ENCODE measurements at regions not wholly inside any gene's neighbourhood (a gene's known extent, or its start where the extent isn't known, plus 50 kb on each side); places are given as distances from the start of the nearest gene placed in this dataset.
"Not testable (repeated sequence)": the region's sequence is repeated elsewhere in the genome, so short reads cannot be mapped to it uniquely, and the experiment has no call there.

DNA sequence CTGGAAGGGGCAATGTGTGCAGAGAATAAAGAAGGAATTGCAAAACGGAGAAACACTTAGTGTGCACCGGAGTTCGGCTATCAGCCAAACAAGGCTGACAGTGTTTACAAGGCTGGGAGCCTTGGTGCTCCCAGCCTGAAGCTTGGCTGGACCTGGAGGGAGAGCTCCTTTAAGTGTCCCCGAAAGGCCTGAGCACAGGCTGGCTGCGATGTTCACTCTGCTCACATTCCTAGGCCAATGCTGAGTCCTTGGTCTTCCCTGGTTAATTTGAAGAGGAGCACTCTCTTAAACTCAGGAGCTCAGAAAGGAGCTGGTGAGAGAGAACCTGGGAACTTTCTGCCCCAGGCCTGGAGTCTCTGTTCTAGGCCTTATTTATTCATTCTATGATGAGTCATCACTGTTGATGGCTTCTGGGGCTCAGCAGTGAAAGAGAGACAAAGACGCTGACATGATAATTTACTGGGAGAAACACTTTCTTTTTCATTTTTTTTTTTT lies 88.6 kb upstream of the MYO10 start:
- CTCF ChIA-PET: interaction anchor here (0.7 kb wide), 1 partner anchor 33 kb away, joined by 3 read pairs; no protein-coding TSS in a partner anchor
- no peak for DNase-seq (ENCODE audit: low read depth, low spot score)
- H3K4me3 ChIP-seq (ENCODE audit: low read depth, low read length): no peak overlapping the region
- TF ChIP-seq, protein P1, sequence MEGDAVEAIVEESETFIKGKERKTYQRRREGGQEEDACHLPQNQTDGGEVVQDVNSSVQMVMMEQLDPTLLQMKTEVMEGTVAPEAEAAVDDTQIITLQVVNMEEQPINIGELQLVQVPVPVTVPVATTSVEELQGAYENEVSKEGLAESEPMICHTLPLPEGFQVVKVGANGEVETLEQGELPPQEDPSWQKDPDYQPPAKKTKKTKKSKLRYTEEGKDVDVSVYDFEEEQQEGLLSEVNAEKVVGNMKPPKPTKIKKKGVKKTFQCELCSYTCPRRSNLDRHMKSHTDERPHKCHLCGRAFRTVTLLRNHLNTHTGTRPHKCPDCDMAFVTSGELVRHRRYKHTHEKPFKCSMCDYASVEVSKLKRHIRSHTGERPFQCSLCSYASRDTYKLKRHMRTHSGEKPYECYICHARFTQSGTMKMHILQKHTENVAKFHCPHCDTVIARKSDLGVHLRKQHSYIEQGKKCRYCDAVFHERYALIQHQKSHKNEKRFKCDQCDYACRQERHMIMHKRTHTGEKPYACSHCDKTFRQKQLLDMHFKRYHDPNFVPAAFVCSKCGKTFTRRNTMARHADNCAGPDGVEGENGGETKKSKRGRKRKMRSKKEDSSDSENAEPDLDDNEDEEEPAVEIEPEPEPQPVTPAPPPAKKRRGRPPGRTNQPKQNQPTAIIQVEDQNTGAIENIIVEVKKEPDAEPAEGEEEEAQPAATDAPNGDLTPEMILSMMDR (IDR thresholded peaks at IDR 0.05; ENCODE audit: insufficient read depth, low read length, missing control alignments): no peak
- POLR2A ChIA-PET: no interaction called here

DNA sequence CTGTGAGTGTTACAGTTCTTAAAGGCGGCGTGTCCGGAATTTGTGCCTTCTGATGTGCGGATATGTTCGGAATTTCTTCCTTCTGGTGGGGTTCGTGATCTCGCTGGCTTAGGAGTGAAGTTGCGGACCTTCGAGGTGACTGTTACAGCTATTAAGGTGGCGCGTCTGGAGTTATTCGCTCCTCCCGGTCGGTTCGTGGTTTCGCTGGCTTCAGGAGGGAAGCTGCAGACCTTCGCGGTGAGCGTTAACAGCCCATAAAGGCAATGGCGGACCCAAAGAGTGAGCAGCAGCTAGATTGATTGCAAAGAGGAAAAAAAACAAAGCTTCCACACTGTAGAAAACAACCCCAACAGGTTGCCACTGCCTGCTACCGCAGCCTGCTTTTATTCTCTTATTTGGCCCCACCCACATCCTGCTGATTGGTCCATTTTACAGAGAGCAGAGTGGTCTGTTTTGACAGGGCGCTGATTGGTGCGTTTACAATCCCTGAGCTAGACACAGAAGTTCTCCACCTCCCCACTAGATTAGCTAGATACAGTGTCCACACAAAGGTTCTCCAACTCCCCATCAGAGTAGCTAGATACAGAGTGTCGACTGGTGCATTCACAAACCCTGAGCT lies 95.7 kb upstream of the MYO10 start:
- H3K4me3 ChIP-seq (ENCODE audit: low read depth, low read length); DNase-seq (ENCODE audit: low read depth, low spot score); POLR2A ChIA-PET: not testable (repeated sequence)
- CTCF ChIA-PET: interaction anchor here (1.1 kb wide), 1 partner anchor 11 kb away, joined by 3 read pairs; no protein-coding TSS in a partner anchor

DNA sequence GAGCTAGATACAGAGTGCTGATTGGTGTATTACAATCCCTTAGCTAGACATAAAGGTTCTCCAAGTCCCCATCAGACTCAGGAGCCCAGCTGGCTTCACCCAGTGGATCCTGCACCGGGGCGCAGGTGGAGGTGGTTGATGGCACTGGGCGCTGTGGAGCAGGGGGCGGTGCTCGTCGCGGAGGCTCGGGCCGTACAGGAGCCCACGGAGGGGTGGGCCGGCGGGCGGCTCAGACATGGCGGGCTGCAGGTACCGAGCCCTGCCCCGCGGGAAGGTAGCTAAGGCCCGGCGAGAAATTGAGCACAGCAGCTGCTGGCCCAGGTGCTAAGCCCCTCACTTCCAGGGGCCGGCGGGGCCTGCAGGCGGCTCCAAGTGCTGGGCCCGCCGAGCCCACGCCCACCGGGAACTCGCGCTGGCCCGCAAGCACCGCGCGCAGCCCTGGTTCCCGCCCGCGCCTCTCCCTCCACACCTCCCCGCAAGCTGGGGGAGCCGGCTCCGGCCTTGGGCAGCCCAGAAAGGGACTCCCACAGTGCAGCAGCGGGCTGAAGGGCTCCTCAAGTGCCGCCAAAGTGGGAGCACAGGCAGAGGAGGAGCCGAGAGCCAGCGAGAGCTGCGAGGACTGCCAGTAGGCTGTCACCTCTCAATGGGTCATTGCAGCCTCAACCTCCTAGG lies 96.4 kb upstream of the MYO10 start:
- CTCF ChIA-PET; H3K4me3 ChIP-seq (ENCODE audit: low read depth, low read length); POLR2A ChIA-PET; DNase-seq (ENCODE audit: low read depth, low spot score): not testable (repeated sequence)

DNA sequence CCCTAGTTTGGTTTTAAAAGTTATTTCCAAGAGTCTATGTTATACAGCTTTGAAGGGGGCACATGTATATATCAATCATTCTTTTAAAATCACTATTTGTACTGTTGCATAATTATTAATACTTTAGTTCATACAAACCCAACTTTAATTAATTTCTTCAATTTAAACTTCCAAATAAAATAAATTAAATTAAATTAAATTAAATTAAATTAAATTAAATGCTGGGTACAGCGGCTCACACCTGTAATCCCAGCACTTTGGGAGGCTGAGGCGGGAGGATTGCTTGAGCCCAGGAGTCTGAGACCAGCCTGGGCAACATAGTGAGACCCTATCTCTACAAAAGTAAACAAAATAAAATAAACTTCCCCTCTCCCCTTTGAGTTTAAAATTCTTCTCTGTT lies 98.9 kb upstream of the MYO10 start:
- CTCF ChIA-PET: interaction anchor here (1.5 kb wide), 1 partner anchor 155 kb away, joined by 4 read pairs; no protein-coding TSS in a partner anchor
- H3K4me3 ChIP-seq (ENCODE audit: low read depth, low read length); DNase-seq (ENCODE audit: low read depth, low spot score); POLR2A ChIA-PET: not testable (repeated sequence)

DNA sequence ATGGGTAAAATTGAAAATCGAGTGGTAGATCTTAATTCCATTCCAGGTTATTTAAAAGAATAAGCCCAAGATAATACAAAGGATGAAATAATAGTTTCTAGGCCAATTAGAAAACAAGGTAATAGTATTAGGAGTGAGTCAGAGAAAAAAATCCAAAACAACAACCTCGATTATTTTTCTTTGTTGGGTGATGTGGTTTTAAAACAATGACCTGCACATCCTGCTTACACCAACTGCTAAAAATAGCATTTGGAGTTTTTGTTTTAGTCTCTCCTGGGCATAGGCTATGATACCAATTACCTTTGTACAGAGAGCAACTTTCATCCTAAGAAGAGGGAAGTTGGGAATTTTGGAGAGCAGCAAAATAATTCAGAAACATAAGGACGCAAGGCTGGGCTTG lies 101.7 kb upstream of the MYO10 start:
- ChIA-PET POLR2A (no interaction called here), CTCF (interaction anchor here (1.6 kb wide), 1 partner anchor 26 kb away, joined by 3 read pairs; no protein-coding TSS in a partner anchor)
- no peak for DNase-seq (ENCODE audit: low read depth, low spot score)
- TF ChIP-seq, protein P1 (IDR thresholded peaks at IDR 0.05; ENCODE audit: insufficient read depth, low read length, missing control alignments): no peak
- H3K4me3 ChIP-seq (ENCODE audit: low read depth, low read length): no peak overlapping the region

DNA sequence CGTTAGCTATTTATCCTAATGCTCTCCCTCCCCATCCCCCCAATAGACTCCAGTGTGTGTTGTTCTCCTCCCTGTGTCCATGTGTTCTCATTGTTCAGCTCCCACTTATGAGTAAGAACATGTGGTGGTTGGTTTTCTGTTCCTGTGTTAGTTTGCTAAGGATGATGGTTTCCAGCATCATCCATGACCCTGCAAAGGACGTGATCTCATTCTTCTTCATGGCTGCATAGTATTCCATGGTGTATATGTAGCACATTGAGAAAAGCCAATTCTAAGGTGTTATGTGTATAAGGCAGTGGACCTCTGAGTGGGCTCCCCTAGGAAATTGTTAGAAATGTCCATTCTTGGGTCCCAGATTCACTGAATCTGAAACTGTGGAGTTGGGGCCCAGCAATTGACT lies 103.1 kb upstream of the MYO10 start:
- TF ChIP-seq, protein P1 (IDR thresholded peaks at IDR 0.05; ENCODE audit: insufficient read depth, low read length, missing control alignments): no peak
- H3K4me3 ChIP-seq (ENCODE audit: low read depth, low read length): no peak overlapping the region
- ChIA-PET CTCF (interaction anchor here (1.6 kb wide), 1 partner anchor 25 kb away, joined by 3 read pairs; no protein-coding TSS in a partner anchor), POLR2A (no interaction called here)
- no peak for DNase-seq (ENCODE audit: low read depth, low spot score)

DNA sequence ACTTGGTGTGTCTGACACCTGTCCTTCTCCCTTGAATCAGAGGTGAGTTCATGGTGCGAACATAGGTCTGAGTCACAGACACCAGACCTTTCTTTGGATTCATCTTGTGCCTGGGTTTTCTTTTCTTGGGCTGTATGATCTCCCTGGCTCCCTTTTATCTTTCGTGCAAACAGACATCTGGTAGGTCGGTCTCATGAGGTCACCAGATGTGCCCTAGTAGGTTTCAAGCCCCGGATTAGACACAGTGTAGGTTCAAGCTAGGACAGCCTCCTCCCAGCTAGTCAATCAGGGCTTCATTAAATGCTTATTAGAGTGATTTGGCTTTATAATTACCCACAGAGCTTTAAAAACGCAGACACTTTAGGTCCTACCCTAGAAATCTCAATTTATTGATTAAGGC lies 106.0 kb upstream of the MYO10 start:
- POLR2A ChIA-PET: no interaction called here
- CTCF ChIA-PET: no interaction called here
- no peak for DNase-seq (ENCODE audit: low read depth, low spot score)
- H3K4me3 ChIP-seq (ENCODE audit: low read depth, low read length): no peak overlapping the region
- TF ChIP-seq, protein P1 (IDR thresholded peaks at IDR 0.05; ENCODE audit: insufficient read depth, low read length, missing control alignments): no peak

DNA sequence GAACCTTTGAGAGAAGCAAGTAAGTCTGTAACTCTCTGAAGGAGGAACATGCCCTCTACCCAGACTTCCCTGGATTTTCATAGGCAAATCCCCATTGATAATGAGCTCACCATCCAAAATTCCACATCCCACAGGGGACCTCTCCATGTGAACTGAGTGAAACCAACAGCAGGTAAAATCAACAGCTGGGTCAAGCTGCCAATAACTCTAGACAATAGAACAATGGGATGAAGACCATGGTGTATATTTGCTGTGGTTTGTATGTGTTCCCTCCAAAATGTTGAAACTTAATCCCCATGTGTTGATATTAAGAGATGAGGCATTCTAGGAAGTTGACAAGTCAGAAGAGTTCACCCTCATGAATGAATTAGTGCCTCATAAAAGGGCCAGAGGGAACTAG lies 110.2 kb upstream of the MYO10 start:
- ChIA-PET POLR2A (no interaction called here), CTCF (no interaction called here)
- H3K4me3 ChIP-seq (ENCODE audit: low read depth, low read length): no peak overlapping the region
- TF ChIP-seq, protein P1 (IDR thresholded peaks at IDR 0.05; ENCODE audit: insufficient read depth, low read length, missing control alignments): no peak
- DNase-seq (ENCODE audit: low read depth, low spot score): no peak

Measured in AG04449 (cell line).